Body of pancreas (tissue), 4 donors: ENCODE measurements at regions not wholly inside any gene's neighbourhood (a gene's known extent, or its start where the extent isn't known, plus 50 kb on each side); places are given as distances from the start of the nearest gene placed in this dataset.

Experiments used
- ATAC-seq: fragments of 150-250 bp; one replicate; pipeline ENCODE4 v1.9.1; 2016
- DNase-seq, 4 donors: peaks; one replicate each; pipeline ENCODE4 v3.0.0-alpha.2; 2019
- H3K27ac ChIP-seq, 4 donors: fragments of 200-600 bp; sonication (generic); 1 replicate in 3 of 4; 2 replicates in 1 of 4; pipeline versions ENCODE4 v1.5.1 to v1.6.1; 2016 to 2019; ENCODE audit warnings: mild to moderate bottlenecking in 1 of 4, mixed read lengths in 1 of 4, moderate library complexity in 1 of 4
- H3K27me3 ChIP-seq, 2 donors: fragments of 200-600 bp; sonication (generic); one replicate each; pipeline ENCODE4 v1.6.0; 2016; ENCODE audit warnings: mild to moderate bottlenecking in 1 of 2
- H3K36me3 ChIP-seq, 2 donors: fragments of 200-600 bp; sonication (generic); replicated peaks in 1 of 2; 2 replicates each; pipeline ENCODE4 v1.5.1; 2016; ENCODE audit warnings: low read depth in 2 of 2; ENCODE audit not compliant: insufficient read depth in 1 of 2
- H3K4me1 ChIP-seq: fragments of 200-600 bp; sonication (generic); one replicate; pipeline ENCODE4 v1.6.0; 2016
- H3K4me3 ChIP-seq, 2 donors: fragments of 200-600 bp; sonication (generic); 1 replicate in 1 of 2; 2 replicates in 1 of 2; pipeline ENCODE4 v1.5.1; 2016 to 2019
- H3K9me3 ChIP-seq, 3 donors: fragments of 200-600 bp; sonication (generic); 1 replicate in 2 of 3; 2 replicates in 1 of 3; pipeline ENCODE4 v1.5.1; 2016
- POLR2A ChIP-seq, 3 donors: fragments of 450-650 bp; IDR thresholded peaks; one replicate each; pipeline ENCODE4 v1.6.1; 2016; ENCODE audit warnings: antibody characterized with exemption in 3 of 3, mild to moderate bottlenecking in 2 of 3
- WGBS, 2 donors: methylation state at CpG; one replicate each; pipeline ENCODE4 v1.1.5; 2017; 5-methylcytosine and 5-hydroxymethylcytosine counted together
- intact Hi-C: fragments of 100-400 bp; cut with DNase I; formaldehyde crosslinking; loops from one replicate; pipeline ENCODE4 v1.15.1; 2023
- TF ChIP-seq, protein P1 (sequence below), 7 experiments: fragments of 450-650 bp in 4 of 7; fragments of 200-600 bp in 3 of 7; sonication (generic) in 3 of 7; IDR thresholded peaks; one replicate each; pipeline ENCODE4 v1.5.1; 2016 to 2019; ENCODE audit warnings: antibody characterized with exemption in 7 of 7

DNA sequence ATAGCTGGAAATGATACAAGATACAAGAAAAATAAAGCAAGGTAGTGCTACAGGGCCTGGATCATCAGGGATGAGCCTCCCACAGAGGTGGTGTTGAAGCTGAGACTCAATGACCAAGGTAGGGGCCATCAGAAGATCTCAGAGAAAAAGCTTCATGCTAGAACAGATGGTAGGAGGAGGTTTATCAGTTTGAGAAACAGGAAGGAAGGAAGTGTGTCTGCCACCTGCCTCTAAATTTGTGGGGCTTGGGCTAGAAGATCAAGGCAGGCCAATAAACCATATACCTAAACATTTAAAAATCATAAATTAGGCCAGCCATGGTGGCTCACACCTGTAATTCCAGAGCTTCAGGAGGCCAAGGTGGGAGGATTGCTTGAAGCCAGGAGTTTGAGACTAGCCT lies 410.8 kb upstream of the PRKCQ start:
- H3K9me3 ChIP-seq: no peaks in the 10 kb centered on the region

DNA sequence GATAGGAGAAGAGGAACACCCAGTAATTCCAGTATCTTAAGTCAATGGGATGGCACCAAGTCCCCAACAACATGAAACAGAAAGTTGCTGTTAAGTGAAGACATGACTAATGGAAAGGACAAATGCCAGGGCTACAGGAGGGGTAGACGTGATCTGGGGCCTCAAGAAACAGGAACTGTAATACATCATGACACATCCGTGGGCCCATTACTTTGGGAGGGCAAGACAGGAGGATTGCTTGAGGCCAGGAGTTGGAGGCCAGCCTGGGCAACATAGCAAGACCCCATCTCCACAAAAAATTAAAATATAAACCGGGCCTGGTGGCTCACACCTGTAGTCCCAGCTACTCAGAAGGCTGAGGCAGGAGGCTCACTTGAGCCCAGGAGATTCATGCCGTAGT lies 408.6 kb upstream of the PRKCQ start:
- WGBS, 2 donors: 71 to 73% methylated on average over 4 of the region's 4 CpGs
- intact Hi-C loops: no loop called here
- H3K9me3 ChIP-seq: no peaks in the 10 kb centered on the region
- TF ChIP-seq POLR2A (IDR thresholded peaks at IDR 0.05): no peak
- TF ChIP-seq, protein P1, sequence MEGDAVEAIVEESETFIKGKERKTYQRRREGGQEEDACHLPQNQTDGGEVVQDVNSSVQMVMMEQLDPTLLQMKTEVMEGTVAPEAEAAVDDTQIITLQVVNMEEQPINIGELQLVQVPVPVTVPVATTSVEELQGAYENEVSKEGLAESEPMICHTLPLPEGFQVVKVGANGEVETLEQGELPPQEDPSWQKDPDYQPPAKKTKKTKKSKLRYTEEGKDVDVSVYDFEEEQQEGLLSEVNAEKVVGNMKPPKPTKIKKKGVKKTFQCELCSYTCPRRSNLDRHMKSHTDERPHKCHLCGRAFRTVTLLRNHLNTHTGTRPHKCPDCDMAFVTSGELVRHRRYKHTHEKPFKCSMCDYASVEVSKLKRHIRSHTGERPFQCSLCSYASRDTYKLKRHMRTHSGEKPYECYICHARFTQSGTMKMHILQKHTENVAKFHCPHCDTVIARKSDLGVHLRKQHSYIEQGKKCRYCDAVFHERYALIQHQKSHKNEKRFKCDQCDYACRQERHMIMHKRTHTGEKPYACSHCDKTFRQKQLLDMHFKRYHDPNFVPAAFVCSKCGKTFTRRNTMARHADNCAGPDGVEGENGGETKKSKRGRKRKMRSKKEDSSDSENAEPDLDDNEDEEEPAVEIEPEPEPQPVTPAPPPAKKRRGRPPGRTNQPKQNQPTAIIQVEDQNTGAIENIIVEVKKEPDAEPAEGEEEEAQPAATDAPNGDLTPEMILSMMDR (IDR thresholded peaks at IDR 0.05): no peak
- no peak for DNase-seq
- H3K27ac ChIP-seq: no peak overlapping the region
- H3K4me3 ChIP-seq: no peak overlapping the region
- no peaks in the 10 kb centered on the region for H3K36me3 ChIP-seq
- no peaks in the 10 kb centered on the region for H3K4me1 ChIP-seq
- H3K27me3 ChIP-seq: no peaks in the 10 kb centered on the region
- ATAC-seq: no peak

More for the DNA sequence above, 410.8 kb upstream of the PRKCQ start:
- Histone ChIP-seq H3K27me3 (no peaks in the 10 kb centered on the region), H3K27ac (no peak overlapping the region), H3K4me3 (no peak overlapping the region), H3K36me3 (no peaks in the 10 kb centered on the region), H3K4me1 (no peaks in the 10 kb centered on the region)
- TF ChIP-seq, protein P1 (IDR thresholded peaks at IDR 0.05): no peak
- no peak for TF ChIP-seq POLR2A (IDR thresholded peaks at IDR 0.05)
- DNase-seq: no peak
- no peak for ATAC-seq
- intact Hi-C loops: no loop called here

DNA sequence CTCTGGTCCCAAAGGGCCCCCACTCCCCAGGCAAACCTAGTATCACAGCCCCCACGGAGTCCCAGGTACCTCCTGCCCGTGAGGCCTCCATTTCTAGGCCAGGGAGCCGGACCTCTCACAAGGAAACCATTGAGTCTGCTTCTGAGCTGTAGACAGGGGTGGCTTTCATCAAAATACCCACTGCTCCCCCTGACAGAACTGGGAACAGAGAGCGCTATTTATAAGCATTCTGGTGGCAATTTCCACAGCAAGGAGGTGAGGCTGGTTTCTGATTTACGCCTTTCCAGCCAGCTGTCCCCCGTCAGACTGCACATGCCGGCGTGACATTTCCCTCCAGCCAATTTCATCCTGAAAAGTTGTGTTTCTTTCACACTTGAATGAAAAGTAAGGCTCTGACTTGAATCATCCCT lies 407.5 kb upstream of the PRKCQ start:
- no peaks in the 10 kb centered on the region for H3K9me3 ChIP-seq
- 51 to 83% methylated on average over 4 to 8 of the region's 8 CpGs for WGBS, 2 donors
- H3K36me3 ChIP-seq: no peaks in the 10 kb centered on the region
- H3K4me3 ChIP-seq: no peak overlapping the region
- no peak for TF ChIP-seq POLR2A (IDR thresholded peaks at IDR 0.05)
- TF ChIP-seq, protein P1 (IDR thresholded peaks at IDR 0.05): no peak
- H3K27me3 ChIP-seq: no peaks in the 10 kb centered on the region
- intact Hi-C loops: no loop called here
- no peak overlapping the region for H3K27ac ChIP-seq
- DNase-seq (no peak), ATAC-seq (no peak)
- no peaks in the 10 kb centered on the region for H3K4me1 ChIP-seq

DNA sequence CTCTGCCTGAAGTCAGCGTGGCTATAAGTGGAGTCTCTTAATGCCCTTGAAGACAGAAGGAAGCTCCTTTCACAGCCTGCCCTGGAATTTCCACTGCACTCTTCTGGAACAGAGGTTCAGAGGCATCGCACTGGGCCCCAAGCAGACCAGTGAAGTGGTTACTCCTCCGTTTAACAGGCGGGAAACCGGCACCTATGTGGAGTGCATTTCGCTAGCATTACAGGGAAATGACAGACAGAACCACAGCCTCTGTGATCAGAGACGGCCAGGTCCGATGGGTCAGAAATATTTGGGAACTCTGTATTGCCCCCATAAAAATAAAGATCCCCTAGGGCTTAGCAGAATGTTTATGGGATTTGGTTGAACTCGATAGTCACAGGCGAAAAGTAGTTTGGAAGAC lies 406.9 kb upstream of the PRKCQ start:
- ATAC-seq (no peak), DNase-seq (no peak)
- TF ChIP-seq POLR2A (IDR thresholded peaks at IDR 0.05): no peak
- TF ChIP-seq, protein P1 (IDR thresholded peaks at IDR 0.05): no peak
- H3K4me1 ChIP-seq: no peaks in the 10 kb centered on the region
- H3K36me3 ChIP-seq: no peaks in the 10 kb centered on the region
- 83 to 91% methylated on average over 10 of the region's 10 CpGs for WGBS, 2 donors
- H3K4me3 ChIP-seq: no peak overlapping the region
- intact Hi-C loops: no loop called here
- no peaks in the 10 kb centered on the region for H3K9me3 ChIP-seq
- H3K27me3 ChIP-seq: no peaks in the 10 kb centered on the region
- H3K27ac ChIP-seq: no peak overlapping the region

DNA sequence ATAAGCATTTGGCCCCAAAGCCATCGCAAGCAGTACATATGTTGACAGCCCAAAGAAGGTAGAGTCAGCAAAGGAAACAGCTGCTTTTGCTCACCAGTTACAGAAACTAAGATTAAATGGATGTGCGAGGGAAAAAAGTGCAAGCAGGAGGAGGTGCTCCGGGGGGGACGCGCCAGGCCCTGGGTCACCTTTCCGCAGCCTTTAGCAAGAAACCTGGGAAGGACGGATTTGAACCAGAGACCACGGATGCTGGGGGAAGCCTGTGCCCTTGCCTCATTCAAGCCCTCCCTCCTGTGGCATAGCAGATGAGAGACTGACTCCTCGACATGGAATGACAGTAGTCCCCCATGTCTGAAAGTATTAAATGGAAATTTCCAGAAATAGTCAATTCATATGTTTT lies 405.6 kb upstream of the PRKCQ start:
- WGBS, 2 donors: 84 to 90% methylated on average over 9 of the region's 9 CpGs
- no peak for DNase-seq
- intact Hi-C loops: no loop called here

More for the DNA sequence above, 405.6 kb upstream of the PRKCQ start:
- Histone ChIP-seq H3K27me3 (no peaks in the 10 kb centered on the region), H3K9me3 (no peaks in the 10 kb centered on the region), H3K36me3 (no peaks in the 10 kb centered on the region), H3K4me3 (no peak overlapping the region), H3K4me1 (peaks cover 1% of the 10 kb centered on the region), H3K27ac (no peak overlapping the region)
- ATAC-seq: no peak
- TF ChIP-seq, protein P1 (IDR thresholded peaks at IDR 0.05): no peak
- TF ChIP-seq POLR2A (IDR thresholded peaks at IDR 0.05): no peak
